ENCODE measurements at regions not wholly inside any gene's neighbourhood (a gene's known extent, or its start where the extent isn't known, plus 50 kb on each side); places are given as distances from the start of the nearest gene placed in this dataset.

GRCh38 chr13:107801621-107802020, 413.7 kb downstream of the LIG4 start:
- TF ChIP-seq CTCF (conservative IDR thresholded peaks at IDR 0.05) (no peak), ZFX (IDR thresholded peaks at IDR 0.05) (no peak)

Measured in C4-2B (cell line).